HEK293 (cell line): ENCODE measurements at regions not wholly inside any gene's neighbourhood (a gene's known extent, or its start where the extent isn't known, plus 50 kb on each side); places are given as distances from the start of the nearest gene placed in this dataset.

Source experiments
- CTCF ChIP-seq: fragments of 450-650 bp; formaldehyde crosslinking; IDR thresholded peaks from 2 replicates; pipeline ENCODE4 v1.5.1; 2016; ENCODE audit warnings: missing biosample characterization, missing genetic modification characterization
- HIC1 ChIP-seq: fragments of 450-650 bp; formaldehyde crosslinking; IDR thresholded peaks from 2 replicates; pipeline ENCODE4 v1.5.1; 2016; ENCODE audit warnings: missing biosample characterization, missing genetic modification characterization
- KLF1 ChIP-seq: fragments of 450-650 bp; formaldehyde crosslinking; IDR thresholded peaks from 2 replicates; pipeline ENCODE4 v1.5.1; 2016; ENCODE audit warnings: missing biosample characterization, missing genetic modification characterization
- REST ChIP-seq: fragments of 450-650 bp; formaldehyde crosslinking; IDR thresholded peaks from 2 replicates; pipeline ENCODE4 v1.5.1; 2016; ENCODE audit warnings: missing biosample characterization, missing genetic modification characterization
- ZNF133 ChIP-seq: fragments of 450-650 bp; formaldehyde crosslinking; IDR thresholded peaks from 2 replicates; pipeline ENCODE4 v1.5.1; 2016; ENCODE audit warnings: missing biosample characterization, missing genetic modification characterization

DNA sequence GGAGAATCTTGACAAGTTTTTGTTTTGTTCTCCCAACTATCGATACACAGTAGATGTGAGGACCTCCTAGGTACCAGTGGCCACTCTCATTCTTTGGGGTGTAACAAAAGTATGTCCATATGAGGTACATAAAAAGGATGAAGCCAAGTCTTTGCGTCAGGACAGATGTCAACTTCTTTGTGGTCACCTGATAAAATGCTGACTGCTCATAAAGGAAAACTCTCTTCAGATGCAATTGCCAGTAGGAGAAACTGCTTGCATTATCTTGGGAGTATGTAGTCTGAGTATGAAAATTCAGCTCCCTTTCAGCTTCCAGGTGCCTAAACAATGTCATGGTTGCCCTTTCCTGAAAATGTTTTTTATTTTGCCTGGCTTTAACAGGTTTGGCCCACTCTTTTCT, 123.8 kb upstream of the GOLIM4 start:
- TF ChIP-seq HIC1 (tag by site-specific recombination) (no peak), CTCF (tag by site-specific recombination) (no peak), KLF1 (no peak), REST (tag by site-specific recombination) (no peak), ZNF133 (tag by site-specific recombination) (no peak)
